Panc1 (cell line): ENCODE measurements at regions not wholly inside any gene's neighbourhood (a gene's known extent, or its start where the extent isn't known, plus 50 kb on each side); places are given as distances from the start of the nearest gene placed in this dataset.

Experiments
- ATAC-seq: fragments of 200-7000 bp; cut with Tn5 transposase; 2 replicates; pipeline ENCODE4 v1.9.1; 2020; ENCODE audit warnings: mild to moderate bottlenecking, moderate library complexity
- BruUV-seq: library from RNA; stranded (reverse); fragments of 400-500 nt; replicated peaks from 2 replicates; lab custom pipeline; 2021; lab: Mats Ljungman, UMichigan
- CTCF ChIA-PET: fragments of 300-600 bp; sonication (Branson Sonifier 250); formaldehyde crosslinking; loops from one replicate; lab custom pipeline; 2022; ENCODE audit warnings: antibody characterized with exemption; lab: Charles Lee
- POLR2A ChIA-PET: fragments of 300-600 bp; sonication (Branson Sonifier 250); formaldehyde crosslinking; loops from one replicate; lab custom pipeline; 2022; ENCODE audit warnings: antibody characterized with exemption; lab: Charles Lee
- DNase-seq: peaks from one replicate; pipeline ENCODE4 v3.0.0-alpha.2; 2010; ENCODE audit warnings: low read depth, low spot score
- H3K27ac ChIP-seq: 2 replicates; pipeline ENCODE4 v1.5.1; 2011; ENCODE audit warnings: mild to moderate bottlenecking, low read length, inconsistent platforms
- H3K27me3 ChIP-seq: fragments of 200-500 bp; sonication (Bioruptor generic); 2 replicates; pipeline ENCODE4 v1.6.0; 2014; ENCODE audit warnings: low read length, inconsistent platforms; ENCODE audit not compliant: control insufficient read depth, insufficient read depth
- H3K36me3 ChIP-seq: fragments of 200-500 bp; sonication (Bioruptor generic); 2 replicates; pipeline ENCODE4 v1.5.1; 2014; ENCODE audit warnings: inconsistent platforms, mild to moderate bottlenecking, low read length, moderate library complexity; ENCODE audit not compliant: control insufficient read depth, insufficient read depth
- H3K4me1 ChIP-seq: 2 replicates; pipeline ENCODE4 v1.5.1; 2011; ENCODE audit warnings: inconsistent platforms, mild to moderate bottlenecking, low read length, moderate library complexity; ENCODE audit not compliant: control insufficient read depth, insufficient read depth
- H3K4me3 ChIP-seq, 2 experiments: 2 replicates each; pipeline ENCODE4 v1.5.1; 2011 to 2012; ENCODE audit warnings: low read depth in 2 of 2, low read length in 2 of 2, mild to moderate bottlenecking in 2 of 2, inconsistent platforms in 1 of 2, moderate library complexity in 1 of 2
- H3K9me3 ChIP-seq: fragments of 200-500 bp; sonication (Bioruptor generic); 2 replicates; pipeline ENCODE4 v1.5.1; 2014; ENCODE audit warnings: low read depth, mild to moderate bottlenecking, inconsistent platforms, low read length, moderate library complexity; ENCODE audit not compliant: control insufficient read depth, insufficient read depth
- CTCF ChIP-seq: fragments of 450-650 bp; IDR thresholded peaks from 2 replicates; pipeline ENCODE4 v1.5.1; 2017; ENCODE audit warnings: mild to moderate bottlenecking
- POLR2AphosphoS5 ChIP-seq: IDR thresholded peaks from 2 replicates; pipeline ENCODE4 v1.6.1; 2012; ENCODE audit warnings: mild to moderate bottlenecking, low read depth, low read length, moderate library complexity
- SIN3A ChIP-seq: IDR thresholded peaks from 2 replicates; pipeline ENCODE4 v1.6.1; 2012; ENCODE audit warnings: low read depth, mild to moderate bottlenecking, low read length, moderate library complexity, borderline replicate concordance; ENCODE audit not compliant: insufficient read depth
- TCF7L2 ChIP-seq: IDR thresholded peaks from 2 replicates; pipeline ENCODE4 v1.6.1; 2011; ENCODE audit warnings: mild to moderate bottlenecking, low read depth, low read length, inconsistent platforms
- in situ Hi-C: cut with HindIII; loops from 2 replicates; pipeline ENCODE4 v1.10.0; 2016; ENCODE audit warnings: low sequenced_read_pairs, low pct_unique_long_range_greater_than_20kb
- intact Hi-C: fragments of 100-400 bp; cut with micrococcal nuclease; formaldehyde crosslinking; loops from one replicate; pipeline ENCODE4 v1.10.0; 2022; ENCODE audit not compliant: unreplicated experiment
- TF ChIP-seq, protein P1 (sequence below), 2 experiments: IDR thresholded peaks; 2 replicates each; pipeline ENCODE4 v1.6.1; 2011 to 2012; ENCODE audit warnings: low read depth in 2 of 2, control low read depth in 1 of 2, low read length in 1 of 2, mild to moderate bottlenecking in 1 of 2, moderate library complexity in 1 of 2; ENCODE audit not compliant: insufficient read depth in 1 of 2

DNA sequence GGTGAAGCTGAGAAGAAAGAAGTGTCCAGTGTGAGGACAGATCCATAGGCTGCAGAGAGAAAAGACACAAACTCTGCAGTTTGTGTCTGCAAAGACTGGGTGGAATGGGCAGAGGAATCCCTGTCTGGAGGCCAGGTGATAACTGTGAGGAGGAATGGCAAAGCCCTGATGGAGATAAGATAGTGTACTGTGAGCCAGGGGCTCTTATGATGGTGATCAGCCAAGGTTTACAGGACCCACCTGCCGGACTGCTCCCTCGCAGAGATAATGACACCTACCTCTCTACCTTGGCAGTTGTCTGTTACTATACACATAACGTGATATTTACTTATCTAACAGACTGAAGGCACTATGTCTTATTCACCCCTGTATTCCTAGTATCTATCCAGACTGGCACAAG lies 92.6 kb upstream of the ASIC2 start:
- no TSS peak for BruUV-seq
- H3K36me3 ChIP-seq = no peaks in the 10 kb centered on the region
- CTCF ChIA-PET = no interaction called here
- H3K27me3 ChIP-seq = no peaks in the 10 kb centered on the region; the same call in 1 of the 2 replicates
- POLR2A ChIA-PET = no interaction called here
- H3K4me1 ChIP-seq = no peaks in the 10 kb centered on the region
- in situ Hi-C loops (no loop called here), intact Hi-C loops (no loop called here)
- H3K9me3 ChIP-seq = no peaks in the 10 kb centered on the region
- ATAC-seq (no peak), DNase-seq (no peak)
- no peak overlapping the region for H3K4me3 ChIP-seq
- H3K27ac ChIP-seq = no peak overlapping the region
- TF ChIP-seq CTCF (no peak), SIN3A (no peak), TCF7L2 (no peak), POLR2AphosphoS5 (no peak)
- TF ChIP-seq, protein P1, sequence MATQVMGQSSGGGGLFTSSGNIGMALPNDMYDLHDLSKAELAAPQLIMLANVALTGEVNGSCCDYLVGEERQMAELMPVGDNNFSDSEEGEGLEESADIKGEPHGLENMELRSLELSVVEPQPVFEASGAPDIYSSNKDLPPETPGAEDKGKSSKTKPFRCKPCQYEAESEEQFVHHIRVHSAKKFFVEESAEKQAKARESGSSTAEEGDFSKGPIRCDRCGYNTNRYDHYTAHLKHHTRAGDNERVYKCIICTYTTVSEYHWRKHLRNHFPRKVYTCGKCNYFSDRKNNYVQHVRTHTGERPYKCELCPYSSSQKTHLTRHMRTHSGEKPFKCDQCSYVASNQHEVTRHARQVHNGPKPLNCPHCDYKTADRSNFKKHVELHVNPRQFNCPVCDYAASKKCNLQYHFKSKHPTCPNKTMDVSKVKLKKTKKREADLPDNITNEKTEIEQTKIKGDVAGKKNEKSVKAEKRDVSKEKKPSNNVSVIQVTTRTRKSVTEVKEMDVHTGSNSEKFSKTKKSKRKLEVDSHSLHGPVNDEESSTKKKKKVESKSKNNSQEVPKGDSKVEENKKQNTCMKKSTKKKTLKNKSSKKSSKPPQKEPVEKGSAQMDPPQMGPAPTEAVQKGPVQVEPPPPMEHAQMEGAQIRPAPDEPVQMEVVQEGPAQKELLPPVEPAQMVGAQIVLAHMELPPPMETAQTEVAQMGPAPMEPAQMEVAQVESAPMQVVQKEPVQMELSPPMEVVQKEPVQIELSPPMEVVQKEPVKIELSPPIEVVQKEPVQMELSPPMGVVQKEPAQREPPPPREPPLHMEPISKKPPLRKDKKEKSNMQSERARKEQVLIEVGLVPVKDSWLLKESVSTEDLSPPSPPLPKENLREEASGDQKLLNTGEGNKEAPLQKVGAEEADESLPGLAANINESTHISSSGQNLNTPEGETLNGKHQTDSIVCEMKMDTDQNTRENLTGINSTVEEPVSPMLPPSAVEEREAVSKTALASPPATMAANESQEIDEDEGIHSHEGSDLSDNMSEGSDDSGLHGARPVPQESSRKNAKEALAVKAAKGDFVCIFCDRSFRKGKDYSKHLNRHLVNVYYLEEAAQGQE (IDR thresholded peaks at IDR 0.05; ENCODE audit: insufficient read depth in 1 of 2, low read depth in 2 of 2, low read length in 1 of 2) = no peak

- no peak for TF ChIP-seq SIN3A
- no peak for TF ChIP-seq TCF7L2
- no peak for TF ChIP-seq POLR2AphosphoS5
- no peak for TF ChIP-seq CTCF
- TF ChIP-seq, protein P1 (IDR thresholded peaks at IDR 0.05; ENCODE audit: insufficient read depth in 1 of 2, low read depth in 2 of 2, low read length in 1 of 2) = no peak
- Histone ChIP-seq H3K9me3 (no peaks in the 10 kb centered on the region), H3K4me3 (no peak overlapping the region), H3K27ac (no peak overlapping the region), H3K4me1 (no peaks in the 10 kb centered on the region), H3K27me3 (no peaks in the 10 kb centered on the region; the same call in 1 of the 2 replicates), H3K36me3 (no peaks in the 10 kb centered on the region)
- intact Hi-C loops = no loop called here
- ATAC-seq (no peak), DNase-seq (no peak)
- no TSS peak for BruUV-seq
- ChIA-PET POLR2A (no interaction called here), CTCF (no interaction called here)
- in situ Hi-C loops = no loop called here
These were observed 94.3 kb upstream of the ASIC2 start for GRCh38 chr17:33387406-33387805.
